PC-9 (cell line): ENCODE measurements at regions not wholly inside any gene's neighbourhood (a gene's known extent, or its start where the extent isn't known, plus 50 kb on each side); places are given as distances from the start of the nearest gene placed in this dataset.

Source experiments
- BruUV-seq: library from RNA; stranded (reverse); fragments of 400-500 nt; replicated peaks from 2 replicates; lab custom pipeline; 2021; lab: Mats Ljungman, UMichigan
- CTCF ChIA-PET: fragments of 300-600 bp; sonication (Branson Sonifier 250); formaldehyde crosslinking; loops from one replicate; lab custom pipeline; 2022; ENCODE audit warnings: antibody characterized with exemption; lab: Charles Lee
- POLR2A ChIA-PET: fragments of 300-600 bp; sonication (Branson Sonifier 250); formaldehyde crosslinking; loops from one replicate; lab custom pipeline; 2022; ENCODE audit warnings: antibody characterized with exemption; ENCODE audit not compliant: unreplicated experiment; lab: Charles Lee
- DNase-seq, 2 experiments: peaks; one replicate each; pipeline versions ENCODE4 v3.0.0 to v3.0.0-alpha.2; 2015 to 2022; ENCODE audit warnings: mixed read lengths in 1 of 2
- H2AFZ ChIP-seq: fragments of 200-600 bp; sonication (generic); 2 replicates; pipeline ENCODE4 v1.8.1; 2017; ENCODE audit warnings: antibody characterized with exemption
- H3F3A ChIP-seq: fragments of 200-600 bp; sonication (generic); 2 replicates; pipeline ENCODE4 v1.8.1; 2017; ENCODE audit warnings: antibody characterized with exemption, mild to moderate bottlenecking, low read depth; ENCODE audit not compliant: insufficient read depth
- H3K27ac ChIP-seq: fragments of 200-600 bp; sonication (generic); 2 replicates; pipeline ENCODE4 v1.6.1; 2016; ENCODE audit warnings: mixed run types
- H3K27me3 ChIP-seq: fragments of 200-600 bp; sonication (generic); 2 replicates; pipeline ENCODE4 v1.6.1; 2016; ENCODE audit warnings: low read depth, mixed run types; ENCODE audit not compliant: insufficient read depth
- H3K36me3 ChIP-seq: fragments of 200-600 bp; sonication (generic); 2 replicates; pipeline ENCODE4 v1.6.1; 2016; ENCODE audit warnings: low read depth, mixed run types
- H3K4me1 ChIP-seq: fragments of 200-600 bp; sonication (generic); replicated peaks from 2 replicates; pipeline ENCODE4 v1.6.1; 2016; ENCODE audit warnings: mixed run types; ENCODE audit not compliant: insufficient read depth
- H3K4me2 ChIP-seq: fragments of 200-600 bp; sonication (generic); 2 replicates; pipeline ENCODE4 v1.6.1; 2017; ENCODE audit warnings: mixed run types
- H3K4me3 ChIP-seq: fragments of 200-600 bp; sonication (generic); 2 replicates; pipeline ENCODE4 v1.6.1; 2016; ENCODE audit warnings: mixed run types
- H3K79me2 ChIP-seq: fragments of 200-600 bp; sonication (generic); 2 replicates; pipeline ENCODE4 v1.6.1; 2017; ENCODE audit warnings: low read depth, mixed run types
- H3K9me2 ChIP-seq: fragments of 200-600 bp; sonication (generic); 2 replicates; pipeline ENCODE4 v1.8.1; 2017; ENCODE audit warnings: mild to moderate bottlenecking; ENCODE audit not compliant: insufficient read depth
- H3K9me3 ChIP-seq: fragments of 200-600 bp; sonication (generic); 2 replicates; pipeline ENCODE4 v1.8.1; 2016; ENCODE audit warnings: low read depth; ENCODE audit not compliant: insufficient read depth
- H4K20me1 ChIP-seq: fragments of 200-600 bp; sonication (generic); 2 replicates; pipeline ENCODE4 v1.8.1; 2017; ENCODE audit not compliant: insufficient read depth
- CTCF ChIP-seq: fragments of 200-600 bp; sonication (generic); conservative IDR thresholded peaks from 2 replicates; pipeline ENCODE4 v1.6.1; 2017; ENCODE audit warnings: mixed run types, antibody characterized with exemption, mild to moderate bottlenecking, moderate library complexity
- EZH2 ChIP-seq: fragments of 200-600 bp; sonication (generic); IDR thresholded peaks from 2 replicates; pipeline ENCODE4 v1.8.0; 2017; ENCODE audit warnings: antibody characterized with exemption, low read depth
- intact Hi-C: fragments of 100-400 bp; cut with micrococcal nuclease; formaldehyde crosslinking; loops from one replicate; pipeline ENCODE4 v1.10.0; 2022; ENCODE audit not compliant: unreplicated experiment

GRCh38 chr3:130607553-130608154, 90.7 kb downstream of the COL6A6 start:
- Histone ChIP-seq H3K4me2 (no peak overlapping the region), H3K9me2 (no peaks in the 10 kb centered on the region), H3F3A (no peaks in the 10 kb centered on the region), H3K4me3 (no peak overlapping the region), H3K4me1 (no peaks in the 10 kb centered on the region), H3K9me3 (0 out of 2 replicates have a peak, but pooled peaks cover 2% of the 10 kb centered on the region), H2AFZ (no peak overlapping the region), H3K27me3 (peaks cover 13% of the 10 kb centered on the region), H3K36me3 (no peaks in the 10 kb centered on the region), H3K79me2 (no peaks in the 10 kb centered on the region), H4K20me1 (no peaks in the 10 kb centered on the region), H3K27ac (no peak overlapping the region)
- CTCF ChIA-PET: no interaction called here
- no TSS peak for BruUV-seq
- no peak for DNase-seq
- TF ChIP-seq EZH2 (no peak), CTCF (no peak)
- intact Hi-C loops: no loop called here
- POLR2A ChIA-PET: no interaction called here

GRCh38 chr3:130609166-130609979, 92.4 kb downstream of the COL6A6 start:
- no peaks in the 10 kb centered on the region for H3K4me1 ChIP-seq
- intact Hi-C loops: no loop called here
- H3K36me3 ChIP-seq: no peaks in the 10 kb centered on the region
- no TSS peak for BruUV-seq
- no peaks in the 10 kb centered on the region for H3K9me2 ChIP-seq
- no peak overlapping the region for H3K27ac ChIP-seq
- no peak for DNase-seq
- ChIA-PET POLR2A (no interaction called here), CTCF (no interaction called here)
- 0 out of 2 replicates have a peak, but pooled peaks cover 6% of the 10 kb centered on the region for H3K27me3 ChIP-seq
- 0 out of 2 replicates have a peak, but pooled peaks cover 2% of the 10 kb centered on the region for H3K9me3 ChIP-seq
- H3K4me2 ChIP-seq: no peak overlapping the region
- no peak overlapping the region for H3K4me3 ChIP-seq
- no peaks in the 10 kb centered on the region for H4K20me1 ChIP-seq
- H2AFZ ChIP-seq: no peak overlapping the region
- TF ChIP-seq CTCF: no peak
- no peak for TF ChIP-seq EZH2
- no peaks in the 10 kb centered on the region for H3F3A ChIP-seq
- no peaks in the 10 kb centered on the region for H3K79me2 ChIP-seq

DNA sequence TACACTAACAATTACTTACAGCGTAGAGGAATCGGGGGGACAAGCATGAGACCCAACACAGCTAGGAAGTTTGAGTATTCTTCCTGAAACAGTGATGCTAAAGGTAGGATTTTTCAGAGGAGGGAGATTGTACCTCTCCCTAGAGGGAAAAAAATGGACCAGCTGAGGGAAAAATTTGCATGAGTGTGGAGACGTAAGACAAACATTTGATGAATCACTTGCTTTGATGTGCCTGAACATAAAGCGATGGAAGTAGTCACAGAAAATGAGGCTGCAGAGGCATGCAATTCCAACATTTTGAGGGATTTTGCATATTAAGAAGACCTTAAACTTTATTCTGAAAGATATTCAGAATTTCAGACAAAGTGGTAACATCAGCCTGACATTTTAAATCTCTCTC, 102.2 kb downstream of the COL6A6 start:
- H3K79me2 ChIP-seq: no peaks in the 10 kb centered on the region
- H4K20me1 ChIP-seq: no peaks in the 10 kb centered on the region
- no peak overlapping the region for H3K4me3 ChIP-seq
- CTCF ChIA-PET: no interaction called here
- DNase-seq: no peak
- no peaks in the 10 kb centered on the region for H3K36me3 ChIP-seq
- intact Hi-C loops: no loop called here
- no peaks in the 10 kb centered on the region for H3K4me1 ChIP-seq
- TF ChIP-seq EZH2 (no peak), CTCF (no peak)
- H2AFZ ChIP-seq: no peak overlapping the region
- POLR2A ChIA-PET: no interaction called here
- H3K9me3 ChIP-seq: no peaks in the 10 kb centered on the region
- no peaks in the 10 kb centered on the region for H3K9me2 ChIP-seq
- H3K4me2 ChIP-seq: no peak overlapping the region
- H3K27me3 ChIP-seq: peaks cover 30% of the 10 kb centered on the region
- no peak overlapping the region for H3K27ac ChIP-seq
- no TSS peak for BruUV-seq
- H3F3A ChIP-seq: no peaks in the 10 kb centered on the region
